Rectal smooth muscle tissue (tissue), 1 donor: ENCODE measurements at regions not wholly inside any gene's neighbourhood (a gene's known extent, or its start where the extent isn't known, plus 50 kb on each side); places are given as distances from the start of the nearest gene placed in this dataset.
"Not testable (repeated sequence)": the region's sequence is repeated elsewhere in the genome, so short reads cannot be mapped to it uniquely, and the experiment has no call there.

ENCODE experiments used
- H3K27ac ChIP-seq: one replicate; pipeline ENCODE4 v1.7.0; 2013; ENCODE audit warnings: low read depth, low read length, inconsistent platforms
- H3K27me3 ChIP-seq: one replicate; pipeline ENCODE4 v1.7.0; 2013; ENCODE audit warnings: low read length; ENCODE audit not compliant: control insufficient read depth, insufficient read depth
- H3K36me3 ChIP-seq: one replicate; pipeline ENCODE4 v1.7.0; 2013; ENCODE audit warnings: low read length; ENCODE audit not compliant: control insufficient read depth, insufficient read depth
- H3K4me1 ChIP-seq: one replicate; pipeline ENCODE4 v1.7.0; 2013; ENCODE audit warnings: low read length; ENCODE audit not compliant: control insufficient read depth, insufficient read depth
- H3K4me3 ChIP-seq: one replicate; pipeline ENCODE4 v1.7.0; 2013; ENCODE audit warnings: low read length
- H3K9ac ChIP-seq: one replicate; pipeline ENCODE4 v1.7.0; 2013; ENCODE audit warnings: low read length

- Histone ChIP-seq H3K27ac (no peak overlapping the region), H3K36me3 (no peaks in the 10 kb centered on the region), H3K4me3 (no peak overlapping the region), H3K27me3 (no peaks in the 10 kb centered on the region), H3K9ac (no peak overlapping the region), H3K4me1 (no peaks in the 10 kb centered on the region)
Observed at GRCh38 chr2:180591947-180592346, 388.5 kb upstream of the UBE2E3 start.

- not testable (repeated sequence) for H3K9ac ChIP-seq, H3K36me3 ChIP-seq, H3K4me1 ChIP-seq, H3K27ac ChIP-seq, H3K4me3 ChIP-seq, H3K27me3 ChIP-seq
Observed at GRCh38 chr2:180591093-180591781, 389.2 kb upstream of the UBE2E3 start.

GRCh38 chr2:180583441-180584140 lies 396.8 kb upstream of the UBE2E3 start:
- H3K4me3 ChIP-seq, result no peak overlapping the region
- no peaks in the 10 kb centered on the region for H3K27me3 ChIP-seq
- H3K36me3 ChIP-seq, result no peaks in the 10 kb centered on the region
- no peaks in the 10 kb centered on the region for H3K4me1 ChIP-seq
- no peak overlapping the region for H3K9ac ChIP-seq
- H3K27ac ChIP-seq, result no peak overlapping the region

GRCh38 chr2:180579388-180579787 lies 401.0 kb upstream of the UBE2E3 start:
- Histone ChIP-seq H3K4me3 (no peak overlapping the region), H3K4me1 (no peaks in the 10 kb centered on the region), H3K27me3 (no peaks in the 10 kb centered on the region), H3K9ac (no peak overlapping the region), H3K27ac (no peak overlapping the region), H3K36me3 (no peaks in the 10 kb centered on the region)

GRCh38 chr2:180578441-180578840 lies 402.0 kb upstream of the UBE2E3 start:
- no peaks in the 10 kb centered on the region for H3K4me1 ChIP-seq
- no peaks in the 10 kb centered on the region for H3K36me3 ChIP-seq
- H3K4me3 ChIP-seq, result no peak overlapping the region
- H3K27ac ChIP-seq, result no peak overlapping the region
- H3K9ac ChIP-seq, result no peak overlapping the region
- H3K27me3 ChIP-seq, result no peaks in the 10 kb centered on the region

- Histone ChIP-seq H3K27ac (no peak overlapping the region), H3K4me1 (no peaks in the 10 kb centered on the region), H3K27me3 (no peaks in the 10 kb centered on the region), H3K9ac (no peak overlapping the region), H3K36me3 (no peaks in the 10 kb centered on the region), H3K4me3 (no peak overlapping the region)
Observed at GRCh38 chr2:180577567-180577966, 402.8 kb upstream of the UBE2E3 start.

- H3K27ac ChIP-seq, result no peak overlapping the region
- no peak overlapping the region for H3K9ac ChIP-seq
- no peaks in the 10 kb centered on the region for H3K27me3 ChIP-seq
- H3K4me1 ChIP-seq, result no peaks in the 10 kb centered on the region
- no peaks in the 10 kb centered on the region for H3K36me3 ChIP-seq
- H3K4me3 ChIP-seq, result no peak overlapping the region
Observed at GRCh38 chr2:180573951-180574350, 406.5 kb upstream of the UBE2E3 start.

- H3K4me1 ChIP-seq, result no peaks in the 10 kb centered on the region
Observed at GRCh38 chr2:180572346-180572745, 408.1 kb upstream of the UBE2E3 start.

GRCh38 chr2:180571559-180571958 lies 408.8 kb upstream of the UBE2E3 start:
- no peaks in the 10 kb centered on the region for H3K36me3 ChIP-seq
- no peak overlapping the region for H3K9ac ChIP-seq
- H3K4me3 ChIP-seq, result no peak overlapping the region
- no peaks in the 10 kb centered on the region for H3K27me3 ChIP-seq
- H3K4me1 ChIP-seq, result no peaks in the 10 kb centered on the region
- no peak overlapping the region for H3K27ac ChIP-seq

More at GRCh38 chr2:180572346-180572745, 408.1 kb upstream of the UBE2E3 start:
- no peaks in the 10 kb centered on the region for H3K36me3 ChIP-seq
- H3K27ac ChIP-seq, result no peak overlapping the region
- H3K4me3 ChIP-seq, result no peak overlapping the region
- no peak overlapping the region for H3K9ac ChIP-seq
- H3K27me3 ChIP-seq, result no peaks in the 10 kb centered on the region

- H3K27me3 ChIP-seq, result no peaks in the 10 kb centered on the region
- no peaks in the 10 kb centered on the region for H3K36me3 ChIP-seq
- H3K27ac ChIP-seq, result no peak overlapping the region
- no peak overlapping the region for H3K9ac ChIP-seq
- no peak overlapping the region for H3K4me3 ChIP-seq
- H3K4me1 ChIP-seq, result no peaks in the 10 kb centered on the region
Observed at GRCh38 chr2:180570864-180571263, 409.5 kb upstream of the UBE2E3 start.

- Histone ChIP-seq H3K4me1 (no peaks in the 10 kb centered on the region), H3K4me3 (no peak overlapping the region), H3K36me3 (no peaks in the 10 kb centered on the region), H3K27me3 (no peaks in the 10 kb centered on the region), H3K27ac (no peak overlapping the region), H3K9ac (no peak overlapping the region)
Observed at GRCh38 chr2:180564051-180564450, 416.4 kb upstream of the UBE2E3 start.

GRCh38 chr2:180562378-180562777 lies 418.0 kb upstream of the UBE2E3 start:
- Histone ChIP-seq H3K36me3 (no peaks in the 10 kb centered on the region), H3K4me1 (no peaks in the 10 kb centered on the region), H3K4me3 (no peak overlapping the region), H3K27me3 (no peaks in the 10 kb centered on the region), H3K27ac (no peak overlapping the region), H3K9ac (no peak overlapping the region)

GRCh38 chr2:180559771-180560170 lies 420.6 kb upstream of the UBE2E3 start:
- Histone ChIP-seq H3K27ac (no peak overlapping the region), H3K36me3 (no peaks in the 10 kb centered on the region), H3K4me1 (no peaks in the 10 kb centered on the region), H3K9ac (no peak overlapping the region), H3K27me3 (no peaks in the 10 kb centered on the region), H3K4me3 (no peak overlapping the region)
